Mucosa of descending colon (tissue), 3 donors: ENCODE measurements at regions not wholly inside any gene's neighbourhood (a gene's known extent, or its start where the extent isn't known, plus 50 kb on each side); places are given as distances from the start of the nearest gene placed in this dataset.

Experiments used
- ATAC-seq: fragments of 200-7000 bp; cut with Tn5 transposase; one replicate; pipeline ENCODE4 v1.9.1; 2020; ENCODE audit warnings: mild to moderate bottlenecking, moderate library complexity
- DNase-seq, 3 donors: peaks; one replicate each; pipeline ENCODE4 v3.0.0-alpha.2; 2020
- H3K36me3 ChIP-seq: fragments of 200-600 bp; one replicate; pipeline ENCODE4 v1.8.0; 2021; ENCODE audit warnings: low read depth, mild to moderate bottlenecking
- H3K4me1 ChIP-seq: fragments of 200-600 bp; one replicate; pipeline ENCODE4 v1.8.0; 2021; ENCODE audit warnings: low read depth, mild to moderate bottlenecking
- H3K4me3 ChIP-seq: fragments of 200-600 bp; one replicate; pipeline ENCODE4 v1.8.0; 2021; ENCODE audit warnings: mild to moderate bottlenecking
- H3K9me3 ChIP-seq: fragments of 200-600 bp; one replicate; pipeline ENCODE4 v1.8.0; 2021; ENCODE audit warnings: mild to moderate bottlenecking
- intact Hi-C, 2 donors: fragments of 100-400 bp; cut with DNase I in 1 of 2; cut with micrococcal nuclease in 1 of 2; formaldehyde crosslinking; loops; one replicate each; pipeline versions ENCODE4 v1.11.0 to v1.11.1; 2022; cut with DNase I, micrococcal nuclease
- TF ChIP-seq, protein P1 (sequence below): fragments of 200-600 bp; IDR thresholded peaks from one replicate; pipeline ENCODE4 v1.8.0; 2022; ENCODE audit warnings: antibody characterized with exemption, mild to moderate bottlenecking
- donor health status: DM: no; HTN: no; CAD: no; lungs with moderate emphysema.
- donor health status: DM: no; HTN: no; CAD: no.
- donor health status: DM: no; HTN: yes; CAD: no.

DNA sequence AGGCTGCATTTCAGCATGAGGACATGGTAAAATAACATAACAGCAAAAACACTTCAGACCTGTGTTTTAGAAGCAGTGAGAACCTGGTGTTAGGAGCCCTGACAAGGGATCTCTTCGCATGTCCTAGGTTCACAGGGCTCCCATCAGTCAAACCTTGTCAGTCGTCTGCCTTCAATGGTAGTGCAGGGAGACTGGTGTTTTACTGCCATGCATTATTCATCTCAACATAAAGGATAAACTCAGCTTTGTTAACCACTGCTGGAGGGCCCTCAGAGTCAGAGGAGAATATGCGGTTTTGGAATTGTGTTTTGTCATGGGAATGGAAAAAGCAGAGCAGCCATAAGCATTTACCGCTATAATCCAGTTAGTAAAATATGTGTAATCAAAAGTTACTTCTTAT lies 275.9 kb upstream of the GCFC2 start:
- ATAC-seq (no peak), DNase-seq (no peak)
- Histone ChIP-seq H3K9me3 (no peaks in the 10 kb centered on the region), H3K4me1 (no peaks in the 10 kb centered on the region), H3K4me3 (no peak overlapping the region), H3K36me3 (no peaks in the 10 kb centered on the region)
- TF ChIP-seq, protein P1, sequence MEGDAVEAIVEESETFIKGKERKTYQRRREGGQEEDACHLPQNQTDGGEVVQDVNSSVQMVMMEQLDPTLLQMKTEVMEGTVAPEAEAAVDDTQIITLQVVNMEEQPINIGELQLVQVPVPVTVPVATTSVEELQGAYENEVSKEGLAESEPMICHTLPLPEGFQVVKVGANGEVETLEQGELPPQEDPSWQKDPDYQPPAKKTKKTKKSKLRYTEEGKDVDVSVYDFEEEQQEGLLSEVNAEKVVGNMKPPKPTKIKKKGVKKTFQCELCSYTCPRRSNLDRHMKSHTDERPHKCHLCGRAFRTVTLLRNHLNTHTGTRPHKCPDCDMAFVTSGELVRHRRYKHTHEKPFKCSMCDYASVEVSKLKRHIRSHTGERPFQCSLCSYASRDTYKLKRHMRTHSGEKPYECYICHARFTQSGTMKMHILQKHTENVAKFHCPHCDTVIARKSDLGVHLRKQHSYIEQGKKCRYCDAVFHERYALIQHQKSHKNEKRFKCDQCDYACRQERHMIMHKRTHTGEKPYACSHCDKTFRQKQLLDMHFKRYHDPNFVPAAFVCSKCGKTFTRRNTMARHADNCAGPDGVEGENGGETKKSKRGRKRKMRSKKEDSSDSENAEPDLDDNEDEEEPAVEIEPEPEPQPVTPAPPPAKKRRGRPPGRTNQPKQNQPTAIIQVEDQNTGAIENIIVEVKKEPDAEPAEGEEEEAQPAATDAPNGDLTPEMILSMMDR: no peak
- intact Hi-C loops: no loop called here

DNA sequence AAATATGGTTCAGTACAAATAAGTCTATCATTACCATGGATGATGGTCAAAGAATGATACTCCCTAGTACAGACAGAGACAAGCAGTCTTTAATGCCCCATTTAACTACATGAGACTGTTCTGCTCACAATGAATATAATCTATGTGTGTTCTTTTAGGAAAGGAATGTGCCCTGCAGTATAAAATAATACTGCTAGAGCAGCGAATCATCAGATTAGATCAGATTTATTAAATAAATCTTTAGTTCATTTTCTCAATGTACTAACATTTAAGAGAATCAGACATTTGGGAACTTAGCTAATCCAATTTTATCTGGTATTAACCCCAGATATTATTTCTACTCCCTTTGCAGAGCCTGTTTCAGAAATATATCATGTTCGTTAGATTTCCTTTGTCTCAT lies 272.0 kb upstream of the GCFC2 start:
- Histone ChIP-seq H3K9me3 (peaks cover 4% of the 10 kb centered on the region), H3K4me1 (no peaks in the 10 kb centered on the region), H3K36me3 (no peaks in the 10 kb centered on the region), H3K4me3 (no peak overlapping the region)
- intact Hi-C loops: no loop called here
- TF ChIP-seq, protein P1: no peak
- ATAC-seq (no peak), DNase-seq (no peak)

DNA sequence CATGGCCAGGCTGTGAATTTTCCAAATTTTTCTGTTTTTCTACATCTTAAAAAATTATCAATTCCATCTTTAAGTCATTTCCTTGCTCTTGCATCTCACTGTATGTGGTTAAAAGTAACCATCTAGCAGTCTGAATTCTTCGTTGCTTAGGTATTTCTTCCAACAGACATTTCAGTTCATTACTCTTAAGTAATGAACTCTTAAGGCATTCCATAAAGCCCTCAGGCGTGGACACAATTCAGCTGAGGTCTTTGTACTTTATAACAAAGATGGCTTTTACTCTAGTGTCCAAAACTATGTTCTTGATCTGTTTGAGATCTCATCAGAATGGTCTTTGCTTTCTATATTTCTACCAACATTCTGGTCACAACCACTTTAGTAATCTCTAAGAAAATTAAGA lies 253.9 kb upstream of the GCFC2 start:
- ATAC-seq (no peak), DNase-seq (no peak)
- Histone ChIP-seq H3K4me3 (no peak overlapping the region), H3K9me3 (no peaks in the 10 kb centered on the region), H3K4me1 (no peaks in the 10 kb centered on the region), H3K36me3 (no peaks in the 10 kb centered on the region)
- TF ChIP-seq, protein P1: no peak
- intact Hi-C loops: no loop called here

DNA sequence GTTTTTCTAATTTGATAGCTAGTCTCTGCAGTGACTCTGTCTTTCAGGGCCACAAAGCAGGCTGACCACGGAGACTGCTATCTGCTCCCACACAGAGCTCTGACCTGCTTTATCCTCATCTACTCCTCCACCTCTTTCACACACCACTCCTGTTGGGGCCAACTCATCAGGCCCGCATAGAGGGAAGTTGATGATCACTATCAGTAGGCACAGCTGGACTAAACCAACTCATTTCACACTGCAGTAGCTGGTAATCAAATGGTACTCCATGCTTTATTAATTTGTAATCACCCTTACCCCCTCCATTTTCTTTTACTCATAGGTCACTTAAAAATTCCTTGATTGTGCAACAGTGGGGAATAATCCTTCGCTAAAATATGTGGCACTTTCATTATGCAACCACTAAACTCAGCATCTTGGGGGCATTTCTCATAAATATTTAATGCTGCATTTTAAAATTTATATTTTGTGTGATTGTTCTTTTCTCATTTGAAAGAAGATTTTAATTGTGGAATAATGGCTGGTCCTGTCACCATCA lies 249.8 kb upstream of the GCFC2 start:
- TF ChIP-seq, protein P1: no peak
- Histone ChIP-seq H3K4me3 (no peak overlapping the region), H3K4me1 (no peaks in the 10 kb centered on the region), H3K9me3 (no peaks in the 10 kb centered on the region), H3K36me3 (no peaks in the 10 kb centered on the region)
- ATAC-seq: no peak
- no peak for DNase-seq
- intact Hi-C loops: no loop called here

DNA sequence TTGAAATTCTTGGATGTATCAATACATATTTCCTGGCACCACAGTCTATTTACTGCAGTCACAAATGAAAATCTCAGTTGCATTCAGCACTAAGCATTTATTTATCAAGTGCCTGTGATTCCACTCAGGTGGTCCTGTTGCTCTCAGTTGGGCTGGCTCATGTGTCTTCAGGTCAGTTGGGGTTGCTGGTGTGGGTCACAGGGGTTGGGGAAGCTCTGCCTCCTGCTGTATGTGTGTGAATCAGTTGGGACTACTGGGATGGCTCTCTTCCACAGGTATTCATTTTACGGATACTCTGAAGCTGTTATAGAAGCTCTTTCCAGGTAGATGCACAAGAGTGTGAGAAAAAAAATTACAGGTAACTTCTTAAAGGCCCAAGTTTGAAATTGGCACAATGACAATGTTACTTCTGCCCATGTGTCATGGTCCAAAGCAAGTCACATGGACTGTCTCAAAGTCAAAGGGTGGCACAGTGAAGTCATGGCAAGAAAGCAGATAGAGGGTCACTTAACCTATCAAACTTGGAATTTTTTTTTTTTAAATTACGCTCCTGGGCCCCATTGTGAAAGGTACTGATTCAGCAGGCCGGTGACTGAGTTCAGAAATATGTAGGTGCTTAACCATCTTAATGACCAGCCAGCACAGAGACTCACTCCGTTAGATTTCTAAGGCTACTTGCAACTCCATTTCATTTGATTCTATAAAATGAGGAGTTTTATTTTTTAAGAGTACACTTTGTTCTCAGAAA lies 249.2 kb upstream of the GCFC2 start:
- DNase-seq (no peak), ATAC-seq (no peak)
- TF ChIP-seq, protein P1: no peak
- H3K4me3 ChIP-seq: no peak overlapping the region
- no peaks in the 10 kb centered on the region for H3K4me1 ChIP-seq
- no peaks in the 10 kb centered on the region for H3K36me3 ChIP-seq
- intact Hi-C loops: no loop called here
- H3K9me3 ChIP-seq: no peaks in the 10 kb centered on the region
